GM18517 (cell line): ENCODE measurements at regions not wholly inside any gene's neighbourhood (a gene's known extent, or its start where the extent isn't known, plus 50 kb on each side); places are given as distances from the start of the nearest gene placed in this dataset.
A peak's percentile ranks its signal among the peaks of the same experiment; 100 is the strongest.
"Not testable (repeated sequence)": the region's sequence is repeated elsewhere in the genome, so short reads cannot be mapped to it uniquely, and the experiment has no call there.

Experiments
- ATAC-seq: cut with Tn5 transposase; IDR thresholded peaks from one replicate; pipeline ENCODE4 v1.9.1; 2021; ENCODE audit warnings: mild to moderate bottlenecking, moderate library complexity; ENCODE audit not compliant: unreplicated experiment

GRCh38 chr2:137879121-137879520 is 85.2 kb upstream of the HNMT start:
- ATAC-seq, result no peak

GRCh38 chr2:137881711-137882110 is 82.6 kb upstream of the HNMT start:
- no peak for ATAC-seq

GRCh38 chr2:137886083-137886831 is 78.0 kb upstream of the HNMT start:
- no peak for ATAC-seq

GRCh38 chr2:137888845-137889244 is 75.4 kb upstream of the HNMT start:
- ATAC-seq, result no peak

- ATAC-seq, result no peak
Measured at GRCh38 chr2:137892739-137893138, 71.5 kb upstream of the HNMT start.

- no peak for ATAC-seq
Measured at GRCh38 chr2:137893145-137893544, 71.1 kb upstream of the HNMT start.

GRCh38 chr2:137896467-137896866 is 67.8 kb upstream of the HNMT start:
- no peak for ATAC-seq

- no peak for ATAC-seq
Measured at GRCh38 chr2:137897082-137897481, 67.2 kb upstream of the HNMT start.

- ATAC-seq, result no peak
Measured at GRCh38 chr2:137900421-137901141, 63.7 kb upstream of the HNMT start.

GRCh38 chr2:137910641-137911040 is 53.6 kb upstream of the HNMT start:
- no peak for ATAC-seq

- ATAC-seq, result peak; percentile 59
Measured at GRCh38 chr2:137912371-137912770, 51.9 kb upstream of the HNMT start.

GRCh38 chr2:137913169-137913568 is 51.1 kb upstream of the HNMT start:
- no peak for ATAC-seq

GRCh38 chr2:137913648-137914047 is 50.6 kb upstream of the HNMT start:
- ATAC-seq, result not testable (repeated sequence)
